Astrocyte of the cerebellum (primary cell): ENCODE measurements at regions not wholly inside any gene's neighbourhood (a gene's known extent, or its start where the extent isn't known, plus 50 kb on each side); places are given as distances from the start of the nearest gene placed in this dataset.

Experiments
- DNase-seq: peaks from one replicate; pipeline ENCODE4 v3.0.0-alpha.2; 2011; ENCODE audit warnings: low read depth
- H3K4me3 ChIP-seq: 2 replicates; pipeline ENCODE4 v1.5.1; 2011; ENCODE audit warnings: mild to moderate bottlenecking, low read depth, low read length, moderate library complexity
- CTCF ChIP-seq: IDR thresholded peaks from 2 replicates; pipeline ENCODE4 v1.5.1; 2012; ENCODE audit warnings: low read length, low read depth, moderate library complexity, mild to moderate bottlenecking; ENCODE audit errors: missing control alignments
- in situ Hi-C: cut with HindIII; loops from 2 replicates; pipeline ENCODE4 v1.10.0; 2017; ENCODE audit warnings: low sequenced_read_pairs

GRCh38 chr7:68207676-68208075, 1211.0 kb downstream of the TYW1 start:
- H3K4me3 ChIP-seq: no peak overlapping the region
- no peak for TF ChIP-seq CTCF
- DNase-seq: no peak
- in situ Hi-C loops: no loop called here

- no peak for DNase-seq
- TF ChIP-seq CTCF: no peak
- no peak overlapping the region for H3K4me3 ChIP-seq
- in situ Hi-C loops: no loop called here
These were observed 1212.9 kb downstream of the TYW1 start for GRCh38 chr7:68209486-68209885.

- no peak for DNase-seq
- in situ Hi-C loops: no loop called here
- no peak overlapping the region for H3K4me3 ChIP-seq
- TF ChIP-seq CTCF: no peak
These were observed 1217.2 kb downstream of the TYW1 start for GRCh38 chr7:68213838-68214237.

GRCh38 chr7:68216051-68216450, 1219.4 kb downstream of the TYW1 start:
- in situ Hi-C loops: no loop called here
- no peak for TF ChIP-seq CTCF
- H3K4me3 ChIP-seq: no peak overlapping the region
- DNase-seq: no peak

GRCh38 chr7:68217426-68217825, 1220.8 kb downstream of the TYW1 start:
- DNase-seq: no peak
- no peak for TF ChIP-seq CTCF
- no peak overlapping the region for H3K4me3 ChIP-seq
- in situ Hi-C loops: no loop called here

GRCh38 chr7:68218461-68218860, 1221.8 kb downstream of the TYW1 start:
- in situ Hi-C loops: no loop called here
- TF ChIP-seq CTCF: no peak
- H3K4me3 ChIP-seq: no peak overlapping the region
- no peak for DNase-seq

GRCh38 chr7:68222311-68222710, 1225.7 kb downstream of the TYW1 start:
- no peak for TF ChIP-seq CTCF
- H3K4me3 ChIP-seq: no peak overlapping the region
- in situ Hi-C loops: no loop called here
- DNase-seq: no peak
